NCI-H2196 (cell line): ENCODE measurements at regions not wholly inside any gene's neighbourhood (a gene's known extent, or its start where the extent isn't known, plus 50 kb on each side); places are given as distances from the start of the nearest gene placed in this dataset.

Source experiments
- DNase-seq: peaks from one replicate; lab custom pipeline; 2025; ENCODE audit not compliant: unreplicated experiment; lab: John Stamatoyannopoulos, UW

DNA sequence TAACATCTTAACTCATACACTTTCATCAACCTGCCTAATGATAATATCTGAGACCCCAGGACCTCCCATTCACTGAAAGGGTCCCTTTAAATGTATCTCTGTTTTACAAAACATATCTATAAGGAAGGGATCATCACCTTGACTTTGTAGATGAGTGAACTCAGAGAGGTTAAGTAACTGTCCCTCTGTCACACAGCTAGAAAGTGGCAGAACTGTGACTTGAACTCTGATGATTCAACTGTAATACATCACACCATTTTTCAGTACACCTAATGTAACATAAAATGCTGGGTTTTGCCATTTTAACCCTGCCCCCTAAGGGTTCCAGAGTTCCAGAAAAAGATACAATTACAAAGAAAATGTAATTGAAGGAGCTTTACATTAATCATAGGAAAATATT, 234.6 kb downstream of the ZEB2 start:
- DNase-seq: no peak

DNA sequence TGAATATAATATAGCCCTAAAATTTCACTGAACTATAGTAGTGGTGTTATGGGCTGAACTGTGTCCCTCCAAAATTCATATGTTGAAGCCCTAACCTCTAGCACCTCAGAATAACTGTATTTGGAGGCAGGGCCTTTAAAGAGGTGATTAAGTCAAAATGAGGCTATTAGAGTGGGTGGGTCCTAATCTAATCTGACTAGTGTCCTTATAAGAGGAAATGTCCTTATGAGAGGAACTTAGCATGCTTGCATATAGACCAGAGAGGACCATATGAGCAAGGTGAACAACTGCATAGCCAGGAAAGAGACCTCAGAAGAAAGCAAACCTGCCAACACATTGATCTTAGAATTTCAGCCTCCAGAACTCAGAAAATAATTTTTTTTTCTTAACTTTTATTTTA, 238.4 kb downstream of the ZEB2 start:
- no peak for DNase-seq

DNA sequence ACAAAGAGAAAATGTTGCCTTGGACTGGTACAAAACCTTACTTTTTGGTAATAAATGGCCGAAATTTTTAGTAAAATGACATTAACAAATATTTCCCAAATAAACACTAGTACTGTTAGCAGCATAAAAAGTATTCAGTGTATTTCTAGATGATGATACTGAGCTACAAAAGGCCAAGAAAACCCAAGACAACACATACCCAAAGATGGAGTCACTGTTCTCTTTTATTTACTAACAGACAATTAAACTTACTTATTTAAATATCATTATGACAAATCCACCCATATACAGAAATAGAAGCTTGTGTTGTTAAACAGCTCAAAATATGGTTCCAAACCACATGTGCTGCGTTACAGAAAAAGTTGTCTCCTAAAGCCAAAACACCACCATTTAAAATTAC, 239.9 kb downstream of the ZEB2 start:
- DNase-seq: no peak

GRCh38 chr2:144279165-144279564, 240.8 kb downstream of the ZEB2 start:
- no peak for DNase-seq

GRCh38 chr2:144277622-144278354, 242.1 kb downstream of the ZEB2 start:
- DNase-seq: no peak

DNA sequence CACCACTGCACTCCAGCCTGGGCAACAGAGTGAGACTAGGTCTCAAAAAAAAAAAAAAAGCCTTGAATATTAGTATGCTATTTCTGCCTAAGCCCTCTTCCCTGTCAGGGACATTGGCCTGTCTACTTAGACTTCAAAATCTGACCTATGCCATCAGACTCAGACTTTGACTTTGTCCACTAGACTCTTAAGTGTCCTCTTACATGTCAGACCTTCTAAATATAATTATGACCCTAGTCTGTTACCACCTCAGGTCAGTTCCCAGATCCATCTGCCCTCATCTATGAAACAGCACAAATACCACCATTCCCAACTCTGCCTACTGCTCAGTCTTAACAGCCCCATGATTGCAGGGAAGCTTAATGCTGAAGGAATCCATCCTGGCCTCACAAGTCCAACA, 244.6 kb downstream of the ZEB2 start:
- no peak for DNase-seq

DNA sequence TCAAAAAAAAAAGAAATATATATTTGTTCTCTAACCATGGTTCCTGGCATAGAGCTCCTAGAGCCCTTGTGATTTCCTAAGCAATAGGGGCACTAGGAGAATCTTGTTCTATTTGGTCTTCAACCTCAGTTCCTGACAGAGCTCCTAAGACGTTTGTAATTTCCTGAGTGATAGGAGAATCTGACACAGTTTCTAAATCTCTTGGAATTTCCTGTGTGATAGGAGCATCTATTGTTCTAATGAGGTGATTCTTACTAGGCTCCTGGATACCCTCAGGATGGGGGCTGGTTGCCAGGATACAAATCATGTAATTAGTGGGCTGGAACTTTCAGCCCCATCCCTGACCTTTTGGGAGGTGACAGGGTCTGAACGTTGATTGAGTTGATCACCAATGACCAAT, 245.8 kb downstream of the ZEB2 start:
- no peak for DNase-seq

GRCh38 chr2:144270951-144271350, 249.0 kb downstream of the ZEB2 start:
- no peak for DNase-seq

GRCh38 chr2:144268036-144268678, 251.8 kb downstream of the ZEB2 start:
- DNase-seq: no peak

- no peak for DNase-seq
Observed at GRCh38 chr2:144267239-144267638, 252.7 kb downstream of the ZEB2 start.

GRCh38 chr2:144265654-144266053, 254.3 kb downstream of the ZEB2 start:
- no peak for DNase-seq

DNA sequence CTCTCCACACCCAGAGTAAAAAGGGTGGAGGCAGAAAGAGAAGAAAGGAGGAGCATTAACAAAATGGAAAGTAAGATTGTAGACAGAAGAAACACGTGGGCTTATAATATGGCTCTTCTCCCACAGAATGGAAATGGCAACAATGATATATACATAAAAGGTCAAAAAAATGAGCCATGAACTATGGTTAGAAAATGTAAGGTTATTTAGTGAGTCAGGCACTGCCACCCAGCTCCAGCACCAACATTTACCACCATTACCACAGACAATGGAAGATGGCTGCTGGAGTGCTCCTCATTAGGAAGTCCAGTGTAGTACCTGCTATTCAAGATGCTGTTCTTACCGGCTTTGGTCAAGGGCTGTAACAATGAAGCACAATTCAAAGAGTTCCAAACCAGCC, 258.0 kb downstream of the ZEB2 start:
- no peak for DNase-seq

DNA sequence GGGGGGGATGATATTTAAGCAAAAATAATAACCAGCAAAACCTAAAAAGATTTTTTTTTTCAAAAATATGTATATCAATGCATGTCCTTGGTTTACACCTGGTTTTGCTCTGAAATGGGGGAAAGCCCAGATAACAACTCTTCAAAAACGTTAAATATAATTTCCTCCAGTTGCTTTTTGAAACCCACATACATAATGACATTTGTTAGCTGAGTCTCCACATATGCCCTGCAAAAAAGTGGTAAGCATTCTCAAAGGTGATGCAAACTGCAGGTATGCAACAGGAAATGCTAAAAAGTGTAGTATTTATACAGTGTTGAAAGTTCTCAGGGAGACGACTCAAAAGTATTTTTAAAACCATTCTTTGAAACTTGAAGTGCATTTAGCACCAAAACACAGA, 258.6 kb downstream of the ZEB2 start:
- no peak for DNase-seq

DNA sequence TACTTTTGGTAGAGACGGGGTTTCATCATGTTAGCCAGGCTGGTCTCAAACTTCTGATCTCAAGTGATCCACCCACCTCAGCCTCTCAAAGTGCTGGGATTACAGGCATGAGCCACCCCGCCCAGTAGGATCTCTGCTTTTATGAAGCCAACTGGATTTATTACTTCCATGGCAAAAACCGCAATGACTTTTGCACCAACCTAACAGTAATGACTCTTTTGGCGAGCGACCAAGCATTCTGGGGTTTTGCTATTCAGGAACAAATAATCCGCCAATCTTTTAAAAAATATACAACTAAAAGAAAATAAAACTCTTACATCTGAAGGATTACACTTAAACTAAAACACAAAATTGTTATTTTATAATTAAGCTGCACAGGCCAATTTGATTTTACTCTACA, 260.6 kb downstream of the ZEB2 start:
- DNase-seq: no peak

GRCh38 chr2:144258154-144258553, 261.8 kb downstream of the ZEB2 start:
- no peak for DNase-seq

- no peak for DNase-seq
Observed at GRCh38 chr2:144256996-144257707, 262.8 kb downstream of the ZEB2 start.

- DNase-seq: no peak
Observed at GRCh38 chr2:144254342-144255235, 265.3 kb downstream of the ZEB2 start.

DNA sequence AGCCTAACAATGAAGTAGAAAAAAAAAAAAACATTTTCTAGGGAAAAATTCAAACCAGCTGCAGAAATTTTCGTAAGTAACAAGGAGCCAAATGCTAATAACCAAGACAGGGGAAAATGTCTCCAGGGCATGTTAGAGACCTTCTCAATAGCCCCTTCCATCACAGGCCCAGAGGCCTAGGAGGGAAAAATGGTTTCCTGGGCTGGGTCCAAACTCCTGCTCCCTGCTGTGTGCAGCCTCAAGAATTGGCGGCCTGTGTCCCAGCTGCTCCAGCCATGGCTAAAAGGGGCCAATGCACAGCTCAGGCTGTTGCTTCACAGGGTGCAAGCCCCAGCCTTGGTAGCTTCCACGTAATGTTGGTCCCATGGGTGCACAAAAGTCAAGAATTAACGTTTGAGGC, 266.2 kb downstream of the ZEB2 start:
- DNase-seq: no peak

DNA sequence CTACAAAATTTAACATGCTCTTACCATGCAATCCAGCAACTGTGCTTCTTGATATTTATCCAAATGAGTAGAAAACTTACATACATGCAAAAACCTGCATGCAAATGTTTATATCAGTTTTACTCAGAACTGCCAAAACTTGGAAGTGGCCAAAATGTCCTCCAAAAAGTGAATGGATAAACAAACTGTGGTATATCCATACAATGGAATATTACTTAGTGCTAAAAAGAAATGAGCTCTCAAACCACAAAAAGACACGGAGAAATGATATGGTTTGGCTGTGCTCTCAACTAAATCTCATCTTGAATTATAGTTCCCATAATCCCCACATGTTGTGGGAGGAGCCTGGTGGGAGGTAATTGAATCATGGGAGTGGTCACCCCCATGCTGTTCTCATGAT, 267.2 kb downstream of the ZEB2 start:
- DNase-seq: no peak

- DNase-seq: no peak
Observed at GRCh38 chr2:144249035-144249637, 270.8 kb downstream of the ZEB2 start.
